GM04504 (cell line): ENCODE measurements at regions not wholly inside any gene's neighbourhood (a gene's known extent, or its start where the extent isn't known, plus 50 kb on each side); places are given as distances from the start of the nearest gene placed in this dataset.

ENCODE experiments used
- DNase-seq: peaks from one replicate; pipeline ENCODE4 v3.0.0-alpha.2; 2012; ENCODE audit warnings: low read depth

GRCh38 chr16:59170099-59170712 is 436.1 kb upstream of the GOT2 start:
- no peak for DNase-seq

- no peak for DNase-seq
These were observed 435.1 kb upstream of the GOT2 start for GRCh38 chr16:59169168-59169567.

GRCh38 chr16:59168461-59169114 is 434.5 kb upstream of the GOT2 start:
- DNase-seq, result no peak

GRCh38 chr16:59164461-59164860 is 430.3 kb upstream of the GOT2 start:
- no peak for DNase-seq

GRCh38 chr16:59163371-59164055 is 429.4 kb upstream of the GOT2 start:
- DNase-seq, result no peak

- DNase-seq, result no peak
These were observed 427.6 kb upstream of the GOT2 start for GRCh38 chr16:59161679-59162078.

- no peak for DNase-seq
These were observed 420.2 kb upstream of the GOT2 start for GRCh38 chr16:59154295-59154694.

GRCh38 chr16:59148769-59149155 is 414.6 kb upstream of the GOT2 start:
- no peak for DNase-seq

GRCh38 chr16:59148056-59148768 is 414.1 kb upstream of the GOT2 start:
- DNase-seq, result peak; percentile 33

- DNase-seq, result no peak
These were observed 412.0 kb upstream of the GOT2 start for GRCh38 chr16:59146140-59146539.

GRCh38 chr16:59144841-59145240 is 410.7 kb upstream of the GOT2 start:
- no peak for DNase-seq

- DNase-seq, result no peak
These were observed 410.2 kb upstream of the GOT2 start for GRCh38 chr16:59144326-59144725.

GRCh38 chr16:59126486-59126885 is 392.4 kb upstream of the GOT2 start:
- no peak for DNase-seq

- no peak for DNase-seq
These were observed 389.9 kb upstream of the GOT2 start for GRCh38 chr16:59124056-59124455.

GRCh38 chr16:59123479-59123878 is 389.4 kb upstream of the GOT2 start:
- no peak for DNase-seq

GRCh38 chr16:59122262-59122537 is 388.1 kb upstream of the GOT2 start:
- no peak for DNase-seq

- DNase-seq, result no peak
These were observed 387.5 kb upstream of the GOT2 start for GRCh38 chr16:59121411-59122261.

- no peak for DNase-seq
These were observed 382.6 kb upstream of the GOT2 start for GRCh38 chr16:59116744-59117143.

- no peak for DNase-seq
These were observed 380.7 kb upstream of the GOT2 start for GRCh38 chr16:59114790-59115189.

- no peak for DNase-seq
These were observed 379.0 kb upstream of the GOT2 start for GRCh38 chr16:59113004-59113670.

- DNase-seq, result no peak
These were observed 377.2 kb upstream of the GOT2 start for GRCh38 chr16:59111280-59111679.

- no peak for DNase-seq
These were observed 374.3 kb upstream of the GOT2 start for GRCh38 chr16:59108374-59108773.
